SK-N-SH treated with all-trans-retinoic acid at 6 μM for 48 hours (cell line): ENCODE measurements at regions not wholly inside any gene's neighbourhood (a gene's known extent, or its start where the extent isn't known, plus 50 kb on each side); places are given as distances from the start of the nearest gene placed in this dataset.

Experiments used
- BACH2 ChIP-seq: fragments of 250-450 bp; sonication (Bioruptor Pico); IDR thresholded peaks from 2 replicates; pipeline ENCODE4 v1.9.0; 2021; ENCODE audit warnings: mild to moderate bottlenecking, borderline replicate concordance
- CREB5 ChIP-seq: fragments of 250-450 bp; sonication (Bioruptor Pico); IDR thresholded peaks from 2 replicates; pipeline ENCODE4 v1.5.1; 2020; ENCODE audit warnings: low read depth, mild to moderate bottlenecking, moderate library complexity
- CSDC2 ChIP-seq: fragments of 250-450 bp; sonication (Bioruptor Pico); IDR thresholded peaks from 2 replicates; pipeline ENCODE4 v1.5.0; 2020; ENCODE audit warnings: mild to moderate bottlenecking, moderate library complexity
- CSRNP3 ChIP-seq: fragments of 250-450 bp; sonication (Bioruptor Pico); IDR thresholded peaks from 2 replicates; pipeline ENCODE4 v1.5.1; 2021; ENCODE audit warnings: mild to moderate bottlenecking, moderate library complexity
- GLIS3 ChIP-seq: fragments of 250-450 bp; sonication (Bioruptor Pico); IDR thresholded peaks from 2 replicates; pipeline ENCODE4 v1.5.0; 2020; ENCODE audit warnings: mild to moderate bottlenecking, moderate library complexity
- PATZ1 ChIP-seq: fragments of 250-450 bp; sonication (Bioruptor Pico); IDR thresholded peaks from 2 replicates; pipeline ENCODE4 v1.8.0; 2020; ENCODE audit warnings: mild to moderate bottlenecking, moderate library complexity, borderline replicate concordance
- POU6F1 ChIP-seq: fragments of 250-450 bp; sonication (Bioruptor Pico); IDR thresholded peaks from 2 replicates; pipeline ENCODE4 v1.8.0; 2021; ENCODE audit warnings: low read depth, mild to moderate bottlenecking, moderate library complexity, borderline replicate concordance
- PPARA ChIP-seq: fragments of 250-450 bp; sonication (Bioruptor Pico); IDR thresholded peaks from 2 replicates; pipeline ENCODE4 v1.5.0; 2020; ENCODE audit warnings: mild to moderate bottlenecking, borderline replicate concordance
- RARB ChIP-seq: fragments of 250-450 bp; sonication (Bioruptor Pico); IDR thresholded peaks from 2 replicates; pipeline ENCODE4 v1.8.0; 2021; ENCODE audit warnings: mild to moderate bottlenecking, moderate library complexity
- SNAI2 ChIP-seq: fragments of 250-450 bp; sonication (Bioruptor Pico); IDR thresholded peaks from 2 replicates; pipeline ENCODE4 v1.5.0; 2020; ENCODE audit warnings: mild to moderate bottlenecking, moderate library complexity
- TCF4 ChIP-seq: fragments of 250-450 bp; sonication (Bioruptor Pico); IDR thresholded peaks from 2 replicates; pipeline ENCODE4 v1.8.0; 2021; ENCODE audit warnings: mild to moderate bottlenecking, moderate library complexity, borderline replicate concordance
- TSHZ2 ChIP-seq: fragments of 250-450 bp; sonication (Bioruptor Pico); IDR thresholded peaks from 2 replicates; pipeline ENCODE4 v1.5.0; 2020; ENCODE audit warnings: mild to moderate bottlenecking, moderate library complexity
- ZC3H10 ChIP-seq: fragments of 250-450 bp; sonication (Bioruptor Pico); IDR thresholded peaks from 2 replicates; pipeline ENCODE4 v1.5.1; 2021; ENCODE audit warnings: mild to moderate bottlenecking, moderate library complexity
- ZFP3 ChIP-seq: fragments of 250-450 bp; sonication (Bioruptor Pico); IDR thresholded peaks from 2 replicates; pipeline ENCODE4 v1.5.0; 2020; ENCODE audit warnings: mild to moderate bottlenecking, moderate library complexity

- no peak for TF ChIP-seq ZFP3 (CRISPR knock-in tag)
- no peak for TF ChIP-seq CSDC2 (CRISPR knock-in tag)
- TF ChIP-seq POU6F1 (CRISPR knock-in tag), result no peak
- no peak for TF ChIP-seq PPARA (CRISPR knock-in tag)
- no peak for TF ChIP-seq RARB
- no peak for TF ChIP-seq PATZ1 (CRISPR knock-in tag)
- no peak for TF ChIP-seq ZC3H10 (CRISPR knock-in tag)
- no peak for TF ChIP-seq CREB5 (CRISPR knock-in tag)
- TF ChIP-seq SNAI2 (CRISPR knock-in tag), result no peak
- no peak for TF ChIP-seq BACH2 (CRISPR knock-in tag)
- no peak for TF ChIP-seq GLIS3 (CRISPR knock-in tag)
- TF ChIP-seq CSRNP3 (CRISPR knock-in tag), result no peak
- TF ChIP-seq TCF4 (CRISPR knock-in tag), result no peak
- TF ChIP-seq TSHZ2 (CRISPR knock-in tag), result no peak
Measured at GRCh38 chr16:35533683-35534082, 2074.3 kb downstream of the TP53TG3F start.
